ENCODE measurements at regions not wholly inside any gene's neighbourhood (a gene's known extent, or its start where the extent isn't known, plus 50 kb on each side); places are given as distances from the start of the nearest gene placed in this dataset.

- TF ChIP-seq ZNF274 (IDR thresholded peaks at IDR 0.05; ENCODE audit: low read length) (no peak), ZNF274 (tag by site-specific recombination; IDR thresholded peaks at IDR 0.05; ENCODE audit: borderline replicate concordance) (no peak), CTCF (tag by site-specific recombination; IDR thresholded peaks at IDR 0.05) (no peak), SALL2 (tag by site-specific recombination; IDR thresholded peaks at IDR 0.05; ENCODE audit: borderline replicate concordance) (no peak), HOXA7 (CRISPR knock-in tag; IDR thresholded peaks at IDR 0.05; ENCODE audit: borderline replicate concordance) (no peak), KLF1 (tag by site-specific recombination; IDR thresholded peaks at IDR 0.05) (no peak), KLF9 (tag by site-specific recombination; IDR thresholded peaks at IDR 0.05; ENCODE audit: low read depth) (no peak), ZNF335 (tag by site-specific recombination; conservative IDR thresholded peaks at IDR 0.05) (no peak), ZBTB26 (tag by site-specific recombination; optimal IDR thresholded peaks at IDR 0.05) (no peak)
Measured at GRCh38 chr2:198453866-198454265, 649.5 kb downstream of the PLCL1 start.
